Thymus (tissue), 11 donors: ENCODE measurements at regions not wholly inside any gene's neighbourhood (a gene's known extent, or its start where the extent isn't known, plus 50 kb on each side); places are given as distances from the start of the nearest gene placed in this dataset.
"Not testable (repeated sequence)": the region's sequence is repeated elsewhere in the genome, so short reads cannot be mapped to it uniquely, and the experiment has no call there.

ENCODE experiments used
- DNase-seq, 9 donors: peaks; one replicate each; pipeline ENCODE4 v3.0.0-alpha.2; 2013; ENCODE audit warnings: low spot score in 9 of 9, low read depth in 6 of 9, missing footprints in 1 of 9
- H3K27ac ChIP-seq, 2 donors: one replicate each; pipeline ENCODE4 v1.5.1; 2013; ENCODE audit warnings: control low read depth in 1 of 2, low read depth in 1 of 2, low read length in 1 of 2, mild to moderate bottlenecking in 1 of 2, moderate library complexity in 1 of 2
- H3K27me3 ChIP-seq, 2 donors: one replicate each; pipeline ENCODE4 v1.5.1; 2013; ENCODE audit warnings: low read length in 1 of 2; ENCODE audit not compliant: control insufficient read depth in 2 of 2, insufficient read depth in 1 of 2
- H3K36me3 ChIP-seq, 2 donors: one replicate each; pipeline ENCODE4 v1.5.1; 2013; ENCODE audit warnings: low read length in 1 of 2, mild to moderate bottlenecking in 1 of 2, moderate library complexity in 1 of 2; ENCODE audit not compliant: control insufficient read depth in 2 of 2, insufficient read depth in 2 of 2
- H3K4me1 ChIP-seq, 2 donors: one replicate each; pipeline ENCODE4 v1.5.1; 2013; ENCODE audit warnings: low read length in 2 of 2; ENCODE audit not compliant: control insufficient read depth in 2 of 2, insufficient read depth in 2 of 2
- H3K4me3 ChIP-seq, 2 donors: one replicate each; pipeline ENCODE4 v1.5.1; 2013; ENCODE audit warnings: low read length in 2 of 2, control low read depth in 1 of 2, mild to moderate bottlenecking in 1 of 2
- H3K9me3 ChIP-seq, 2 donors: one replicate each; pipeline ENCODE4 v1.5.1; 2013; ENCODE audit warnings: low read length in 1 of 2, mild to moderate bottlenecking in 1 of 2; ENCODE audit not compliant: control insufficient read depth in 2 of 2, insufficient read depth in 1 of 2
- WGBS: extraction: QIAGEN DNeasy Blood & Tissue Kit; methylation state at CpG from one replicate; pipeline ENCODE4 v1.1.7; 2013; 5-methylcytosine and 5-hydroxymethylcytosine counted together
- donor health status: healthy.

- 96% methylated on average over 4 of the region's 4 CpGs for WGBS
- Histone ChIP-seq H3K27me3 (no peaks in the 10 kb centered on the region), H3K27ac (no peak overlapping the region), H3K4me3 (no peak overlapping the region), H3K9me3 (no peaks in the 10 kb centered on the region), H3K36me3 (no peaks in the 10 kb centered on the region), H3K4me1 (peaks cover 0 to 7% of the 10 kb centered on the region in 2 donors)
- DNase-seq, result no peak
These were observed 164.9 kb upstream of the SLC38A2 start for GRCh38 chr12:46537387-46537955.

DNA sequence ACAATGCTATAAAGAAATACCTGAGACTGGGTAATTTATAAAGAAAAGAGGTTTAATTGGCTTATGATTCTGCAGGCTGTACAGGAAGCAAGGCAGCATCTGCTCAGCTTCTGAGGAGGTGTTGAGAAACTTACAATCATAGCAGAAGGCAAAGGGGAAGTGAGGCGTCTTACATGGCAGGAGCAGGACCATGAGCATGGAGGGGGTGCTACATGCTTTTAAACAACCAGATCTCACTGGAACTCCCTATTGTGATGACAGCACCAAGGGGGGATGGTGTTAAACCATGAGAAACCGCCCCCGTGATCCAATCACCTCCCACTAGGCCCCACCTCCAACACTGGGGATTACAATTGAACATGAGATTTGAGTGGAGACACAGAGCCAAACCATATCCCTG, 163.7 kb upstream of the SLC38A2 start:
- WGBS, result 86% methylated on average over 3 of the region's 3 CpGs
- not testable (repeated sequence) for H3K36me3 ChIP-seq, DNase-seq, H3K27ac ChIP-seq, H3K9me3 ChIP-seq, H3K4me1 ChIP-seq, H3K4me3 ChIP-seq, H3K27me3 ChIP-seq

DNA sequence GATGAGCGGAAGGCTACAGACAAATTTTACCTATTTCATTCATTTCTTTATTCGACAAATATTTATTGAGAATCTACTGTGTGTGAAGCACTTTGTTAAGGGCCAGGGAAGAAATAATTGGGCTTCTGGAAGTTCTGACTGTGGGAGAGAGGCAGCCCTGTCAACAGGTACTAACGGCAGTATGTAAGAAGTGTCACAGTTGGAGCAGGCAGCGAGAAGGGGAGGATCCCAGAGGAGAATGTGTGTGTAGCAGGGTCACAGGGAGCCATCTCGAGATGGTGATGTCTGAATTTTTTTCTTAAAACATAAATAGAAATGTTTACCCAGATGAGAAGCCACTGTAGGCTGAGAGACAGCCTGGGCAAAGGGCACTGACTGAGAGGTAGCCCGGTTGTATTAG, 163.3 kb upstream of the SLC38A2 start:
- no peak overlapping the region for H3K27ac ChIP-seq
- H3K9me3 ChIP-seq, result peaks cover 3 to 13% of the 10 kb centered on the region in 2 donors
- peaks cover 0 to 7% of the 10 kb centered on the region in 2 donors for H3K4me1 ChIP-seq
- H3K36me3 ChIP-seq, result no peaks in the 10 kb centered on the region
- no peaks in the 10 kb centered on the region for H3K27me3 ChIP-seq
- 91% methylated on average over 6 of the region's 6 CpGs for WGBS
- no peak for DNase-seq
- H3K4me3 ChIP-seq, result no peak overlapping the region

DNA sequence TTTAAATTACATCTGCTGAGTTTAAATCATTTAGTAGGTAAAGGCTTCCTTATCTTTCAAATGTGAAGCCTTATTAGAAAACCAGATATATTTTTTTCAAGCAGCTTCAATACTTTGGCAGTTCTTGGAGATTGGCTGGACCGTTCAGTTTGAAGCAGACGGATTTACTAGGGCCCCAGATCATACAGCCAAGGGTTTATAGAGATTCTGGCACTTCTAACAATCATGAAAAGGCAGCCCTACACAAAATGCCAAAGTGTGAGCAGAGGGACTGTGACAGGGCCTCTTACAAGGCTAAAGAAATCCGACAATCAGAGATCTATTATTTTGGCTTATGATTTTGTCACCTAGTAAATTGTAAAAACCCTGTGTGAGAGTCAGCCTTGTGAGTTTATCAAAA, 162.8 kb upstream of the SLC38A2 start:
- 99% methylated on average over 3 of the region's 3 CpGs for WGBS
- no peak for DNase-seq

DNA sequence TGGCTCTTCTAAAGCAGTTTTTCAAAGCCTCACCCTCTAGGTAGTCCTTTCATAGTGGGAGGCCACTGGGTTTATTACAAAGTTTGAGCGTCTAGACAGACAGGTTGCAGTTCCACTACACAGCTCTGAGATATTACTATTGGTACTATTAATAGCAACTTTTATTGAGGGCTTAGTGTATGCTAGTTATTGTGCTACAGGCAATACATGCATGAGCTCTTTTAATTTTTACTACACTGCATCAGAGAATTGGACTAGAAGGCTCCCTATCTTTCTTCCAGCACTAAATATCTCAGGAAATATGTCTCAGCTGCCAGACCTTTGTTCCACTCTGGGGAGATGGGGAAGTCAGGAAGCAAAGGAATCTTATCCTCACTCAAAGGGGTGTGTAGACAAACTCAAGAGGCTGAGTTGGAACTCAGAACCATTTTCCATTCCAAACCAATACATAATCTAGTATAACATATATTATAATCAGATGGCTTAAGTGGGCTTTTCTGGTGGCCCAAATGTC, 161.8 kb upstream of the SLC38A2 start:
- H3K27ac ChIP-seq, result no peak overlapping the region
- peaks cover 3 to 22% of the 10 kb centered on the region in 2 donors for H3K9me3 ChIP-seq
- no peaks in the 10 kb centered on the region for H3K27me3 ChIP-seq
- WGBS, result 96% methylated on average over 1 of the region's 1 CpG
- no peak for DNase-seq
- no peaks in the 10 kb centered on the region for H3K36me3 ChIP-seq
- H3K4me1 ChIP-seq, result peaks cover 0 to 7% of the 10 kb centered on the region in 2 donors
- no peak overlapping the region for H3K4me3 ChIP-seq

More for the DNA sequence above, 162.8 kb upstream of the SLC38A2 start:
- no peak overlapping the region for H3K27ac ChIP-seq
- no peaks in the 10 kb centered on the region for H3K27me3 ChIP-seq
- peaks cover 3 to 18% of the 10 kb centered on the region in 2 donors for H3K9me3 ChIP-seq
- no peaks in the 10 kb centered on the region for H3K36me3 ChIP-seq
- peaks cover 0 to 7% of the 10 kb centered on the region in 2 donors for H3K4me1 ChIP-seq
- H3K4me3 ChIP-seq, result no peak overlapping the region

DNA sequence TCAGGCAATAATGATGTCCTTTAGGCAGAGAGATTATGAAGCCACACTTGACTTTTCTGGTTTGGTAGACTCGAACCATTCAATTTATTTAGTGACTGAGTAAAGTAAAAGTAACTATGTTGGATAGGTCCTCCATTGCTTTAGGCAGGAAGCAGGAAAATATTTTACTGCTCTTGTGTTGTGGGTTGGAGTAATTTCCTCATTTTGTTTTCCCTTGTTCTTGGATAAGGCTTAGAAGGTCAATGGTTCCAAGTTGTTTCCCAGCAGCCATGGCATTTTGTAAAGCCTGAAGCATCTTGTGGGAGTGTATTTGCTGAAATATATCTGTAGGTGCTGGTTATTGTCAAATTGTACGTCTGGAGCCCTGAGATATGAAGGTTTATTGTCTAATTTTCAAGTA, 161.2 kb upstream of the SLC38A2 start:
- DNase-seq, result no peak
- WGBS, result 95% methylated on average over 2 of the region's 2 CpGs
- Histone ChIP-seq H3K4me3 (no peak overlapping the region), H3K4me1 (peaks cover 0 to 7% of the 10 kb centered on the region in 2 donors), H3K27ac (no peak overlapping the region), H3K36me3 (no peaks in the 10 kb centered on the region), H3K9me3 (peaks cover 3 to 22% of the 10 kb centered on the region in 2 donors), H3K27me3 (no peaks in the 10 kb centered on the region)

- peaks cover 3 to 22% of the 10 kb centered on the region in 2 donors for H3K9me3 ChIP-seq
- WGBS, result 98% methylated on average over 3 of the region's 3 CpGs
- peaks cover 0 to 7% of the 10 kb centered on the region in 2 donors for H3K4me1 ChIP-seq
- no peaks in the 10 kb centered on the region for H3K36me3 ChIP-seq
- no peaks in the 10 kb centered on the region for H3K27me3 ChIP-seq
- no peak for DNase-seq
- H3K4me3 ChIP-seq, result no peak overlapping the region
- no peak overlapping the region for H3K27ac ChIP-seq
These were observed 159.2 kb upstream of the SLC38A2 start for GRCh38 chr12:46531804-46532203.

GRCh38 chr12:46531059-46531785, 158.6 kb upstream of the SLC38A2 start:
- H3K27ac ChIP-seq, result no peak overlapping the region
- H3K9me3 ChIP-seq, result peaks cover 3 to 22% of the 10 kb centered on the region in 2 donors
- H3K27me3 ChIP-seq, result no peaks in the 10 kb centered on the region
- no peak overlapping the region for H3K4me3 ChIP-seq
- H3K36me3 ChIP-seq, result no peaks in the 10 kb centered on the region
- over 99% methylated on average over 6 of the region's 6 CpGs for WGBS
- DNase-seq, result no peak
- H3K4me1 ChIP-seq, result peaks cover 0 to 2% of the 10 kb centered on the region in 2 donors

GRCh38 chr12:46530373-46531056, 157.9 kb upstream of the SLC38A2 start:
- H3K36me3 ChIP-seq, result no peaks in the 10 kb centered on the region
- H3K4me3 ChIP-seq, result no peak overlapping the region
- H3K27ac ChIP-seq, result no peak overlapping the region
- DNase-seq, result no peak
- no peaks in the 10 kb centered on the region for H3K27me3 ChIP-seq
- 97% methylated on average over 14 of the region's 14 CpGs for WGBS
- H3K9me3 ChIP-seq, result peaks cover 3 to 22% of the 10 kb centered on the region in 2 donors
- no peaks in the 10 kb centered on the region for H3K4me1 ChIP-seq
